Epithelial cell of esophagus (primary cell): ENCODE measurements at regions not wholly inside any gene's neighbourhood (a gene's known extent, or its start where the extent isn't known, plus 50 kb on each side); places are given as distances from the start of the nearest gene placed in this dataset.

ENCODE experiments used
- DNase-seq: peaks from one replicate; pipeline ENCODE4 v3.0.0; 2010; ENCODE audit warnings: low read depth
- H3K4me3 ChIP-seq: 2 replicates; pipeline ENCODE4 v1.5.1; 2011; ENCODE audit warnings: mild to moderate bottlenecking, low read length, control low read depth
- CTCF ChIP-seq: IDR thresholded peaks from 2 replicates; pipeline ENCODE4 v1.5.1; 2011; ENCODE audit warnings: low read depth, mild to moderate bottlenecking, low read length, control low read depth, inconsistent platforms; ENCODE audit not compliant: insufficient read depth; ENCODE audit errors: missing control alignments

DNA sequence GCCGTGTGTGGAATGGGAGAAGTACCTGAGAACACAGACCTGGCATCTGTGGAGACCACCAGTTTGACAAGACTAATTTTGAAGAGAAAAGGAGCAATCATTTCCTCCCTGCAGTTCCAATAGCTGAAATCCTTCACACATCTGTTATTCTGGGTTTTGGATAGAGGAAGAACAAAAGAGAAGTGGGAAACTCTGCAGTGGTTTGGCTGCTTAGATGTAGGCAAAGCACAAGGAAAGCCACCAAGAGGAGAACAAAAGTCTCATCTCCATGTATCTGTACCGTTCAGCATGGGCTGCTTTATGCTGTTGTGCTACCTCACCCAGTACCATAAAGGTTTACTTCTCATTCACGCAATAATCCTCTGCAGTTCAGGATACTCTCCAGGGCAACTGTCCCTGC, 153.1 kb upstream of the COL8A1 start:
- TF ChIP-seq CTCF, result no peak
- H3K4me3 ChIP-seq, result no peak overlapping the region
- DNase-seq, result no peak

DNA sequence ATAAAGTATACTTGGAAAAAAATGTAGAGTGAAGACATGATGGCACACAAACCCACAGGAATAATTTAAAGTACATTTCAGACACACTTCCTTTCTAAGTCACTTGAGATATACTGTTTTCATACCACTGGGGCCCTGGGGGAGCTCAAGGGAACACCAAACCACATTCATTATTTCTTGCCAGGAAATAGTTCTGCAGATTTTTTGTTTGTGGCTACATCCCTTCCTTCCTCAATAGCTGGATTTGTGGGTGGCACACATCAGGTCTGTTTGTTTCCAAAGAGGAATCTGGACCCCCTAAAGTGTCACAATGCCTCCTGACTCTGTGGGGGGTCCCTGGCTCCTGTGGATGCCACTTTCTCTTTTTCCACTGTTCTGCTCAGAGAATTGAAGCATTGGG, 153.5 kb upstream of the COL8A1 start:
- no peak for TF ChIP-seq CTCF
- no peak overlapping the region for H3K4me3 ChIP-seq
- no peak for DNase-seq

DNA sequence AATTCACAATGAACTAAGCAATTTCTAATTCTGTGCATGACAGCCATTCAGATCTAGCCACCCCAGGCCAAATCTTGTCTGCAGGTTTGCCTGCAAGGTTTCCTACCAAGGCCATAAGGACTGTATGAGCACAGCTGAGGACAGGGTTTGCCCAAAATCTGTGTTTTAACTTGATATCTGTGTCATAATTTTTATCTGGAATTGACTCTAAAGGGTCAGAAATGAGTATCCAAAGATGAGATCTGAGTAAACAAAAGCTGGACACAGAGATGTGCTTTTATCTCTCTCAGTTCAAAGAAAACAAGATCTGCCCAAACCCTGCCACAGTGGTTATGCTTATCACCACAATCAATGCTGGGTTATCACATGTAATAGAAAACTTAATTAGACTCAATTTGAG, 154.6 kb upstream of the COL8A1 start:
- no peak for DNase-seq
- TF ChIP-seq CTCF, result no peak
- no peak overlapping the region for H3K4me3 ChIP-seq

DNA sequence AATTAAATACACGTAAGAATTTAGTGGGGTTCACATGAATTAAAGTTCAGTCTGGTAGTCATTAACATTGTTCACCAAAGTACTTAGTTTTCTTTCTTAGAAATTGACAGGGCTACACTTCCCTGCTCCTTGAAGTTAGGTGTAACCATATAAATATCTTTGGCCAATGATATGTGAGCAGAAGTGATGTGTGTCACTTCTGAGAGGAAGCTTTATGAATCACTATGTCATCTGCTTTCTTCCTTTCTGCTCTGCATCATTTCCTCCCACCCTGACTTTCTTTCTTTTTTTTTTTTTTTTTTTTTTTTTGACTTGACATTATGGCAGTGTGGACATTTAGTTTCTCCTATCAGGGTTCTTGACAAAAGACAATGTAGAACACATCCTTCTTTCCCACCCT, 156.2 kb upstream of the COL8A1 start:
- no peak for DNase-seq
- no peak overlapping the region for H3K4me3 ChIP-seq
- no peak for TF ChIP-seq CTCF

GRCh38 chr3:99481561-99481960, 156.8 kb upstream of the COL8A1 start:
- no peak for TF ChIP-seq CTCF
- no peak for DNase-seq
- H3K4me3 ChIP-seq, result no peak overlapping the region

- TF ChIP-seq CTCF, result no peak
- no peak overlapping the region for H3K4me3 ChIP-seq
- no peak for DNase-seq
Observed at GRCh38 chr3:99479768-99480167, 158.6 kb upstream of the COL8A1 start.

DNA sequence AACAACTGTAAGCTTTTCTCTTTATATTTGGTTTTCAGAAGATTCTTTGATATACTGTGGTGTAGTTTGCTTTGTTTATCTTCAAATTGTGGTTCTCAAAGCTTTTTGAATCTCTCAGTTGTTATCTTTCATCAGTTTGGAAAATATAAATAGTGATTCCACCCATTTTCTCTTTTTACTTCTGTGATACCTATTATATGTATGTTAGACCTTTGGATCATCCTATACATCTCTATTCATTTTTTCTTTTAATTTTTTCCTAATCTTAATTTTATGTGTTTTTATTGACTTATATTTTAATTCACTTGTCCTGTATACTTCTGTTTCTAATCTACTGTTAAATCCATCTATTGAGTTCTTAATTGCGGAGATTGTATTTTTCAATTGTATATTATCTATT, 160.7 kb upstream of the COL8A1 start:
- DNase-seq, result no peak
- no peak for TF ChIP-seq CTCF
- no peak overlapping the region for H3K4me3 ChIP-seq
